ENCODE measurements at regions not wholly inside any gene's neighbourhood (a gene's known extent, or its start where the extent isn't known, plus 50 kb on each side); places are given as distances from the start of the nearest gene placed in this dataset.

DNA sequence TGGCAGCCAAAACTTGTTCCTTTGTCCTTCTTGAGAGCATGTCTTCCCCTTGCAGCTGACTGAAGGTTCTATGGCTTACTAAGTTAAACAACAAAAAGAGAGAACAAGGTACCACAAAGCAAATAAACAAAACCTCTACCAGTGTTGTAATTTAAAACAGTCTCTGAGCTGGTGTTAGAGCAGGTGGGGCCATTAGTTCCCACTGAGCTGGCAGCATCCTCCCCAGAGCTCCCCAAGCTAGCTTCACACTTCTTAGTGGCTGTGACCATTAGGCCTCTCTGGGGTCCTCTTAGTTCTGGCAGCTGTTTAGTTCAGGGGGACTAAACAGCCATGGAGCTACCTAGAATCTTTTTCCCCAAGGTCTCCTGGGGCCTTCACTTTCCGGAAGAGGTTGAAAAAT lies 128.6 kb upstream of the ELL2 start:
- TF ChIP-seq ZNF214 (tag by site-specific recombination; IDR thresholded peaks at IDR 0.05; ENCODE audit: borderline replicate concordance): no peak
- TF ChIP-seq, protein P1, sequence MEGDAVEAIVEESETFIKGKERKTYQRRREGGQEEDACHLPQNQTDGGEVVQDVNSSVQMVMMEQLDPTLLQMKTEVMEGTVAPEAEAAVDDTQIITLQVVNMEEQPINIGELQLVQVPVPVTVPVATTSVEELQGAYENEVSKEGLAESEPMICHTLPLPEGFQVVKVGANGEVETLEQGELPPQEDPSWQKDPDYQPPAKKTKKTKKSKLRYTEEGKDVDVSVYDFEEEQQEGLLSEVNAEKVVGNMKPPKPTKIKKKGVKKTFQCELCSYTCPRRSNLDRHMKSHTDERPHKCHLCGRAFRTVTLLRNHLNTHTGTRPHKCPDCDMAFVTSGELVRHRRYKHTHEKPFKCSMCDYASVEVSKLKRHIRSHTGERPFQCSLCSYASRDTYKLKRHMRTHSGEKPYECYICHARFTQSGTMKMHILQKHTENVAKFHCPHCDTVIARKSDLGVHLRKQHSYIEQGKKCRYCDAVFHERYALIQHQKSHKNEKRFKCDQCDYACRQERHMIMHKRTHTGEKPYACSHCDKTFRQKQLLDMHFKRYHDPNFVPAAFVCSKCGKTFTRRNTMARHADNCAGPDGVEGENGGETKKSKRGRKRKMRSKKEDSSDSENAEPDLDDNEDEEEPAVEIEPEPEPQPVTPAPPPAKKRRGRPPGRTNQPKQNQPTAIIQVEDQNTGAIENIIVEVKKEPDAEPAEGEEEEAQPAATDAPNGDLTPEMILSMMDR (tag by site-specific recombination; IDR thresholded peaks at IDR 0.05): no peak
